C4-2B (cell line): ENCODE measurements at regions not wholly inside any gene's neighbourhood (a gene's known extent, or its start where the extent isn't known, plus 50 kb on each side); places are given as distances from the start of the nearest gene placed in this dataset.
"Not testable (repeated sequence)": the region's sequence is repeated elsewhere in the genome, so short reads cannot be mapped to it uniquely, and the experiment has no call there.

ENCODE experiments used
- CTCF ChIP-seq: fragments of 450-650 bp; conservative IDR thresholded peaks from 2 replicates; pipeline ENCODE4 v1.5.1; 2017; ENCODE audit warnings: mild to moderate bottlenecking
- ZFX ChIP-seq: fragments of 450-650 bp; IDR thresholded peaks from 2 replicates; pipeline ENCODE4 v1.6.1; 2017

- TF ChIP-seq CTCF, ZFX: not testable (repeated sequence)
Observed at GRCh38 chr11:129712486-129713240, 103.0 kb upstream of the TMEM45B start.
